ENCODE measurements at regions not wholly inside any gene's neighbourhood (a gene's known extent, or its start where the extent isn't known, plus 50 kb on each side); places are given as distances from the start of the nearest gene placed in this dataset.

DNA sequence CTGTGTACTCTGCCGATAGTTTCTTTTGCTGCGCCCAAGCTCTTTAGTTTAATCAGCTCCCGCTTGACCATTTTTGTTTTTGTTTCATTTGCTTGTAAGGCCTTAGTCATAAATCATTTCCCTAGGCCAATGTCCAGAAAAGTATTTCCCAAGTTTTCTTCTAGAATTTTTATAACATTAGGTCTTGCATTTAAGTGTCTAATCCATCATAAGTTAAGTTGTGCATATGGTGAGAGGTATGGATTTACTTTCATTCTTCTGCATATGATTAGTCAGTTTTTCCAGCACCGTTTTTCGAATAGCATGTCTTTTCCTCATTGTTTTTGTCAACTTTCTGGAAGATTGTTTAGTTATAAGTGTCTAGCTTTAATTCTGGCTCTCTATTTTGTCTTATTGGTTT, 484.8 kb upstream of the CNTNAP5 start:
- no peak for DNase-seq
- TF ChIP-seq CTCF (IDR thresholded peaks at IDR 0.05) = no peak
- no peak for ATAC-seq
- no peaks in the 10 kb centered on the region for H3K27me3 ChIP-seq (ENCODE audit: low read depth)
- H3K4me1 ChIP-seq = no peaks in the 10 kb centered on the region
- no peak overlapping the region for H3K27ac ChIP-seq
- H3K36me3 ChIP-seq = no peaks in the 10 kb centered on the region
- H3K9me3 ChIP-seq = peaks cover 16% of the 10 kb centered on the region
- intact Hi-C loops (cut with DNase I) = no loop called here
- H3K4me3 ChIP-seq = no peak overlapping the region

GRCh38 chr2:123546353-123546752, 478.7 kb upstream of the CNTNAP5 start:
- peaks cover 5% of the 10 kb centered on the region for H3K9me3 ChIP-seq
- TF ChIP-seq CTCF (IDR thresholded peaks at IDR 0.05) = no peak
- H3K27ac ChIP-seq = no peak overlapping the region
- no peak for ATAC-seq
- intact Hi-C loops (cut with DNase I) = no loop called here
- no peak overlapping the region for H3K4me3 ChIP-seq
- no peak for DNase-seq
- no peaks in the 10 kb centered on the region for H3K27me3 ChIP-seq (ENCODE audit: low read depth)
- no peaks in the 10 kb centered on the region for H3K4me1 ChIP-seq
- H3K36me3 ChIP-seq = no peaks in the 10 kb centered on the region

GRCh38 chr2:123563515-123563914, 461.6 kb upstream of the CNTNAP5 start:
- Histone ChIP-seq H3K4me3 (no peak overlapping the region), H3K36me3 (no peaks in the 10 kb centered on the region), H3K4me1 (no peaks in the 10 kb centered on the region), H3K27me3 (ENCODE audit: low read depth) (no peaks in the 10 kb centered on the region), H3K27ac (no peak overlapping the region), H3K9me3 (no peaks in the 10 kb centered on the region)
- no peak for ATAC-seq
- TF ChIP-seq CTCF (IDR thresholded peaks at IDR 0.05) = no peak
- intact Hi-C loops (cut with DNase I) = no loop called here
- no peak for DNase-seq

- H3K27me3 ChIP-seq (ENCODE audit: low read depth) = no peaks in the 10 kb centered on the region
- no peaks in the 10 kb centered on the region for H3K36me3 ChIP-seq
- no peak for TF ChIP-seq CTCF (IDR thresholded peaks at IDR 0.05)
- no peaks in the 10 kb centered on the region for H3K9me3 ChIP-seq
- no peak for DNase-seq
- no peak overlapping the region for H3K4me3 ChIP-seq
- intact Hi-C loops (cut with DNase I) = no loop called here
- H3K4me1 ChIP-seq = no peaks in the 10 kb centered on the region
- no peak for ATAC-seq
- no peak overlapping the region for H3K27ac ChIP-seq
Observed at GRCh38 chr2:123566291-123566946, 458.7 kb upstream of the CNTNAP5 start.

DNA sequence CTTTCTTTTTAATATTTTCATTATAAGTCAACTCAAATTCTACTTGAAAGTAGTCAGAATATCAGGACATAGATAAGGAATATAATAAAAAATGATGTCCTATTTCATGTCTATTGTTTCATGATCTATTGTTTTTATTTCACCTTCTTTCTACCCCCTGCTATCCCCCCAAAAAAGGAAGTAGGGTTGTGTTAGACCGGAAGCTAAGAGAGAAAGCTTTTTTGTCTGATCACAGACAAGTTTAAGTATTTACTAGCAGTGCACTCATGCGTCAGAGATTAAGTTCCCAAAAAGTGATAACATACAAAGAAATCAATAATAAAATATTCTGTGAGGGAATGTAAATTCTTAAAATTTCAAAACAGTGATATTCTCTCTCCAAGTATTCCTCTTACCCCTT, 447.1 kb upstream of the CNTNAP5 start:
- H3K27me3 ChIP-seq (ENCODE audit: low read depth) = no peaks in the 10 kb centered on the region
- no peaks in the 10 kb centered on the region for H3K4me1 ChIP-seq
- DNase-seq (no peak), ATAC-seq (no peak)
- H3K36me3 ChIP-seq = no peaks in the 10 kb centered on the region
- intact Hi-C loops (cut with DNase I) = no loop called here
- no peaks in the 10 kb centered on the region for H3K9me3 ChIP-seq
- no peak overlapping the region for H3K27ac ChIP-seq
- H3K4me3 ChIP-seq = no peak overlapping the region
- TF ChIP-seq CTCF (IDR thresholded peaks at IDR 0.05) = no peak
